ENCODE measurements at regions not wholly inside any gene's neighbourhood (a gene's known extent, or its start where the extent isn't known, plus 50 kb on each side); places are given as distances from the start of the nearest gene placed in this dataset.

- DNase-seq = peak; percentile 88
- Histone ChIP-seq H3K79me2 (ENCODE audit: low read length) (no peaks in the 10 kb centered on the region), H3K9ac (ENCODE audit: low read length) (peak overlapping the region; percentile 77), H3K4me2 (ENCODE audit: low read depth, low read length) (peak overlapping the region; percentile 68), H3K4me1 (ENCODE audit: low read length) (peaks cover 18% of the 10 kb centered on the region), H3K9me2 (replicated peaks; ENCODE audit: insufficient read depth, low read length) (no peaks in the 10 kb centered on the region), H3F3A (ENCODE audit: insufficient read depth, low read length) (peaks cover 12% of the 10 kb centered on the region), H3K9me3 (replicated peaks; ENCODE audit: insufficient read depth, low read length) (no peaks in the 10 kb centered on the region), H3K36me3 (replicated peaks; ENCODE audit: insufficient read depth, low read length) (no peaks in the 10 kb centered on the region), H3K27ac (ENCODE audit: low read length) (peak overlapping the region; percentile 97), H4K20me1 (ENCODE audit: insufficient read depth, low read length) (no peaks in the 10 kb centered on the region), H3K27me3 (replicated peaks; ENCODE audit: insufficient read depth, low read length) (no peaks in the 10 kb centered on the region), H2AFZ (ENCODE audit: low read length) (peak overlapping the region; percentile 68), H3K4me3 (ENCODE audit: low read length) (peak overlapping the region; percentile 51; the same call in 1 of the 2 replicates)
- TF ChIP-seq, protein P1, sequence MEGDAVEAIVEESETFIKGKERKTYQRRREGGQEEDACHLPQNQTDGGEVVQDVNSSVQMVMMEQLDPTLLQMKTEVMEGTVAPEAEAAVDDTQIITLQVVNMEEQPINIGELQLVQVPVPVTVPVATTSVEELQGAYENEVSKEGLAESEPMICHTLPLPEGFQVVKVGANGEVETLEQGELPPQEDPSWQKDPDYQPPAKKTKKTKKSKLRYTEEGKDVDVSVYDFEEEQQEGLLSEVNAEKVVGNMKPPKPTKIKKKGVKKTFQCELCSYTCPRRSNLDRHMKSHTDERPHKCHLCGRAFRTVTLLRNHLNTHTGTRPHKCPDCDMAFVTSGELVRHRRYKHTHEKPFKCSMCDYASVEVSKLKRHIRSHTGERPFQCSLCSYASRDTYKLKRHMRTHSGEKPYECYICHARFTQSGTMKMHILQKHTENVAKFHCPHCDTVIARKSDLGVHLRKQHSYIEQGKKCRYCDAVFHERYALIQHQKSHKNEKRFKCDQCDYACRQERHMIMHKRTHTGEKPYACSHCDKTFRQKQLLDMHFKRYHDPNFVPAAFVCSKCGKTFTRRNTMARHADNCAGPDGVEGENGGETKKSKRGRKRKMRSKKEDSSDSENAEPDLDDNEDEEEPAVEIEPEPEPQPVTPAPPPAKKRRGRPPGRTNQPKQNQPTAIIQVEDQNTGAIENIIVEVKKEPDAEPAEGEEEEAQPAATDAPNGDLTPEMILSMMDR (IDR thresholded peaks at IDR 0.05; ENCODE audit: low read length) = peak; percentile 93
- no peak for TF ChIP-seq EZH2 (optimal IDR thresholded peaks at IDR 0.05; ENCODE audit: low read depth, low read length)
These were observed 66.4 kb upstream of the FER start for GRCh38 chr5:108681079-108681921.

GRCh38 chr5:108678091-108678490 is 69.6 kb upstream of the FER start:
- H3K79me2 ChIP-seq (ENCODE audit: low read length) = no peaks in the 10 kb centered on the region
- H4K20me1 ChIP-seq (ENCODE audit: insufficient read depth, low read length) = no peaks in the 10 kb centered on the region
- H3K9ac ChIP-seq (ENCODE audit: low read length) = no peak overlapping the region
- H3K27ac ChIP-seq (ENCODE audit: low read length) = no peak overlapping the region
- H3K36me3 ChIP-seq (replicated peaks; ENCODE audit: insufficient read depth, low read length) = no peaks in the 10 kb centered on the region
- peaks cover 18% of the 10 kb centered on the region for H3K4me1 ChIP-seq (ENCODE audit: low read length)
- H3K9me2 ChIP-seq (replicated peaks; ENCODE audit: insufficient read depth, low read length) = no peaks in the 10 kb centered on the region
- TF ChIP-seq, protein P1 (IDR thresholded peaks at IDR 0.05; ENCODE audit: low read length) = no peak
- TF ChIP-seq EZH2 (optimal IDR thresholded peaks at IDR 0.05; ENCODE audit: low read depth, low read length) = no peak
- H3K4me2 ChIP-seq (ENCODE audit: low read depth, low read length) = no peak overlapping the region
- no peaks in the 10 kb centered on the region for H3K27me3 ChIP-seq (replicated peaks; ENCODE audit: insufficient read depth, low read length)
- no peaks in the 10 kb centered on the region for H3K9me3 ChIP-seq (replicated peaks; ENCODE audit: insufficient read depth, low read length)
- H2AFZ ChIP-seq (ENCODE audit: low read length) = no peak overlapping the region
- no peak for DNase-seq
- peaks cover 9% of the 10 kb centered on the region for H3F3A ChIP-seq (ENCODE audit: insufficient read depth, low read length)
- no peak overlapping the region for H3K4me3 ChIP-seq (ENCODE audit: low read length)

DNA sequence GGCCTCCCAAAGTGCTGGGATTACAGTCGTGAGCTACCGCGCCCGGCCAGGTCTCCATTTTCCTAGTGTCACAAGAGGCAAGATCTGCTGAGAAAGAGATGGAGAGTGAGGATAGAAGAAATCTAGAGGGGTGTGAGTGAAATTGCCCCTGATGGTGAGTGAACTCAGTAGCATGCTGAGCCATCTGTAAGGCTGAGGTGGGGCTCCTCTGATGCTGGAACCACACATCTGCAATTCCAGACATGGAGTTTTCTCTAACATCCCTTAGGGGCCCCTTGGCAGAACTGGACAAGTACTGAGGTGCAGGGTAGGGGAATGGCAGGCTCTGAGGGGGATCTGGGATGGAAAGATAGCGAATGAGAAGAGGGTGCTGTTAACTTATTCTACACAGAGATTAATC is 72.0 kb upstream of the FER start:
- Histone ChIP-seq H3K9me2 (replicated peaks; ENCODE audit: insufficient read depth, low read length) (no peaks in the 10 kb centered on the region), H3K27me3 (replicated peaks; ENCODE audit: insufficient read depth, low read length) (no peaks in the 10 kb centered on the region), H3F3A (ENCODE audit: insufficient read depth, low read length) (no peaks in the 10 kb centered on the region), H3K4me1 (ENCODE audit: low read length) (peaks cover 7% of the 10 kb centered on the region), H3K79me2 (ENCODE audit: low read length) (no peaks in the 10 kb centered on the region), H3K9ac (ENCODE audit: low read length) (no peak overlapping the region), H3K4me3 (ENCODE audit: low read length) (no peak overlapping the region), H3K27ac (ENCODE audit: low read length) (no peak overlapping the region), H3K36me3 (replicated peaks; ENCODE audit: insufficient read depth, low read length) (no peaks in the 10 kb centered on the region), H3K4me2 (ENCODE audit: low read depth, low read length) (no peak overlapping the region), H3K9me3 (replicated peaks; ENCODE audit: insufficient read depth, low read length) (no peaks in the 10 kb centered on the region), H4K20me1 (ENCODE audit: insufficient read depth, low read length) (no peaks in the 10 kb centered on the region), H2AFZ (ENCODE audit: low read length) (no peak overlapping the region)
- DNase-seq = no peak
- TF ChIP-seq EZH2 (optimal IDR thresholded peaks at IDR 0.05; ENCODE audit: low read depth, low read length) = no peak
- TF ChIP-seq, protein P1 (IDR thresholded peaks at IDR 0.05; ENCODE audit: low read length) = no peak
- no peak for TF ChIP-seq EZH2phosphoT487 (IDR thresholded peaks at IDR 0.05; ENCODE audit: low read length)
